ENCODE measurements at regions not wholly inside any gene's neighbourhood (a gene's known extent, or its start where the extent isn't known, plus 50 kb on each side); places are given as distances from the start of the nearest gene placed in this dataset.
"Not testable (repeated sequence)": the region's sequence is repeated elsewhere in the genome, so short reads cannot be mapped to it uniquely, and the experiment has no call there.

GRCh38 chr16:86244158-86244557, 266.2 kb upstream of the FOXF1 start:
- FAIRE-seq, result no peak
- DNase-seq (ENCODE audit: insufficient read length, low spot score), result no peak

- FAIRE-seq (no peak), DNase-seq (ENCODE audit: insufficient read length, low spot score) (no peak)
Measured at GRCh38 chr16:86244936-86245335, 265.4 kb upstream of the FOXF1 start.

GRCh38 chr16:86245351-86245750, 265.0 kb upstream of the FOXF1 start:
- DNase-seq (ENCODE audit: insufficient read length, low spot score) (no peak), FAIRE-seq (no peak)

- DNase-seq (ENCODE audit: insufficient read length, low spot score) (no peak), FAIRE-seq (no peak)
Measured at GRCh38 chr16:86245895-86246294, 264.4 kb upstream of the FOXF1 start.

GRCh38 chr16:86248310-86248905, 261.9 kb upstream of the FOXF1 start:
- FAIRE-seq (no peak), DNase-seq (ENCODE audit: insufficient read length, low spot score) (no peak)

- FAIRE-seq (no peak), DNase-seq (ENCODE audit: insufficient read length, low spot score) (no peak)
Measured at GRCh38 chr16:86249631-86250030, 260.7 kb upstream of the FOXF1 start.

GRCh38 chr16:86251682-86252081, 258.6 kb upstream of the FOXF1 start:
- no peak for DNase-seq (ENCODE audit: insufficient read length, low spot score)
- FAIRE-seq, result no peak

GRCh38 chr16:86252596-86252995, 257.7 kb upstream of the FOXF1 start:
- FAIRE-seq (no peak), DNase-seq (ENCODE audit: insufficient read length, low spot score) (no peak)

GRCh38 chr16:86255966-86256365, 254.4 kb upstream of the FOXF1 start:
- FAIRE-seq, result no peak

GRCh38 chr16:86256995-86257394, 253.3 kb upstream of the FOXF1 start:
- no peak for FAIRE-seq
- no peak for DNase-seq (ENCODE audit: insufficient read length, low spot score)

More at GRCh38 chr16:86255966-86256365, 254.4 kb upstream of the FOXF1 start:
- no peak for DNase-seq (ENCODE audit: insufficient read length, low spot score)

- FAIRE-seq (no peak), DNase-seq (ENCODE audit: insufficient read length, low spot score) (no peak)
Measured at GRCh38 chr16:86257546-86257945, 252.8 kb upstream of the FOXF1 start.

GRCh38 chr16:86258713-86259112, 251.6 kb upstream of the FOXF1 start:
- DNase-seq (ENCODE audit: insufficient read length, low spot score), result no peak
- FAIRE-seq, result no peak

- DNase-seq (ENCODE audit: insufficient read length, low spot score) (no peak), FAIRE-seq (no peak)
Measured at GRCh38 chr16:86259499-86259898, 250.8 kb upstream of the FOXF1 start.

- no peak for FAIRE-seq
- peak; percentile 24 for DNase-seq (ENCODE audit: insufficient read length, low spot score)
Measured at GRCh38 chr16:86261379-86261778, 248.9 kb upstream of the FOXF1 start.

- FAIRE-seq; DNase-seq (ENCODE audit: insufficient read length, low spot score): not testable (repeated sequence)
Measured at GRCh38 chr16:86267657-86268056, 242.7 kb upstream of the FOXF1 start.

GRCh38 chr16:86270696-86271095, 239.6 kb upstream of the FOXF1 start:
- FAIRE-seq (no peak), DNase-seq (ENCODE audit: insufficient read length, low spot score) (no peak)

GRCh38 chr16:86272744-86273143, 237.6 kb upstream of the FOXF1 start:
- DNase-seq (ENCODE audit: insufficient read length, low spot score), result no peak
- no peak for FAIRE-seq

- no peak for DNase-seq (ENCODE audit: insufficient read length, low spot score)
- no peak for FAIRE-seq
Measured at GRCh38 chr16:86277221-86277620, 233.1 kb upstream of the FOXF1 start.

GRCh38 chr16:86277859-86278258, 232.5 kb upstream of the FOXF1 start:
- DNase-seq (ENCODE audit: insufficient read length, low spot score); FAIRE-seq: not testable (repeated sequence)

GRCh38 chr16:86281421-86281820, 228.9 kb upstream of the FOXF1 start:
- no peak for FAIRE-seq
- no peak for DNase-seq (ENCODE audit: insufficient read length, low spot score)

- DNase-seq (ENCODE audit: insufficient read length, low spot score) (no peak), FAIRE-seq (no peak)
Measured at GRCh38 chr16:86283944-86284343, 226.4 kb upstream of the FOXF1 start.

- DNase-seq (ENCODE audit: insufficient read length, low spot score), result no peak
- FAIRE-seq, result no peak
Measured at GRCh38 chr16:86285421-86285820, 224.9 kb upstream of the FOXF1 start.
